ENCODE measurements at regions not wholly inside any gene's neighbourhood (a gene's known extent, or its start where the extent isn't known, plus 50 kb on each side); places are given as distances from the start of the nearest gene placed in this dataset.

GRCh38 chr6:94859924-94860323 lies 717.4 kb upstream of the MANEA start:
- no peak for TF ChIP-seq TAF1 (IDR thresholded peaks at IDR 0.05; ENCODE audit: low read depth)
- no peak for TF ChIP-seq FOXM1 (IDR thresholded peaks at IDR 0.05; ENCODE audit: borderline replicate concordance, low read depth)
- TF ChIP-seq EGR1 (IDR thresholded peaks at IDR 0.05) = no peak
- no peak for TF ChIP-seq EP300 (IDR thresholded peaks at IDR 0.05; ENCODE audit: borderline replicate concordance)
- no peak for TF ChIP-seq CEBPB (IDR thresholded peaks at IDR 0.05)
- no peak for TF ChIP-seq YY1 (IDR thresholded peaks at IDR 0.05; ENCODE audit: low read depth)
- no peak for TF ChIP-seq ZBTB7A (IDR thresholded peaks at IDR 0.05; ENCODE audit: low read depth)
